Esophagus muscularis mucosa (tissue), 4 donors: ENCODE measurements at regions not wholly inside any gene's neighbourhood (a gene's known extent, or its start where the extent isn't known, plus 50 kb on each side); places are given as distances from the start of the nearest gene placed in this dataset.

ENCODE experiments used
- DNase-seq: peaks from one replicate; pipeline ENCODE4 v3.0.0-alpha.2; 2017; ENCODE audit errors: extremely low spot score
- H3K27ac ChIP-seq, 4 donors: fragments of 200-600 bp; sonication (generic); replicated peaks in 1 of 4; 1 replicate in 3 of 4; 2 replicates in 1 of 4; pipeline ENCODE4 v1.5.1; 2016 to 2019; ENCODE audit warnings: mild to moderate bottlenecking in 1 of 4
- H3K27me3 ChIP-seq, 4 donors: fragments of 200-600 bp; sonication (generic); one replicate each; pipeline versions ENCODE4 v1.5.1 to v1.6.0; 2016 to 2019
- H3K36me3 ChIP-seq, 4 donors: fragments of 200-600 bp; sonication (generic); one replicate each; pipeline ENCODE4 v1.5.1; 2016 to 2019
- H3K4me1 ChIP-seq, 4 donors: fragments of 200-600 bp; sonication (generic); one replicate each; pipeline ENCODE4 v1.5.1; 2016 to 2019
- H3K4me3 ChIP-seq, 4 donors: fragments of 200-600 bp; sonication (generic); 1 replicate in 2 of 4; 2 replicates in 2 of 4; pipeline ENCODE4 v1.5.1; 2016 to 2019; ENCODE audit warnings: mild to moderate bottlenecking in 4 of 4, moderate library complexity in 1 of 4
- H3K9me3 ChIP-seq, 4 donors: fragments of 200-600 bp; sonication (generic); 1 replicate in 3 of 4; 2 replicates in 1 of 4; pipeline ENCODE4 v1.5.1; 2016 to 2019
- EP300 ChIP-seq: sonication (generic); formaldehyde crosslinking; IDR thresholded peaks from one replicate; pipeline ENCODE4 v1.6.1; 2017; ENCODE audit warnings: antibody characterized with exemption
- POLR2A ChIP-seq: fragments of 450-650 bp; IDR thresholded peaks from one replicate; pipeline ENCODE4 v1.6.1; 2017; ENCODE audit warnings: antibody characterized with exemption, moderate library complexity, mild to moderate bottlenecking, low read depth
- POLR2AphosphoS5 ChIP-seq, 2 donors: sonication (generic); formaldehyde crosslinking; IDR thresholded peaks; one replicate each; pipeline ENCODE4 v1.6.1; 2017; ENCODE audit warnings: antibody characterized with exemption in 2 of 2
- WGBS: methylation state at CpG from one replicate; pipeline ENCODE4 v1.1.5; 2018; 5-methylcytosine and 5-hydroxymethylcytosine counted together
- intact Hi-C: fragments of 100-400 bp; cut with DNase I; formaldehyde crosslinking; loops from one replicate; pipeline ENCODE4 v1.15.1; 2023
- TF ChIP-seq, protein P1 (sequence below), 3 experiments: fragments of 200-600 bp in 2 of 3; fragments of 450-650 bp in 1 of 3; sonication (generic) in 2 of 3; IDR thresholded peaks; one replicate each; pipeline ENCODE4 v1.5.1; 2017 to 2019; ENCODE audit warnings: antibody characterized with exemption in 3 of 3, mild to moderate bottlenecking in 2 of 3, moderate library complexity in 1 of 3

DNA sequence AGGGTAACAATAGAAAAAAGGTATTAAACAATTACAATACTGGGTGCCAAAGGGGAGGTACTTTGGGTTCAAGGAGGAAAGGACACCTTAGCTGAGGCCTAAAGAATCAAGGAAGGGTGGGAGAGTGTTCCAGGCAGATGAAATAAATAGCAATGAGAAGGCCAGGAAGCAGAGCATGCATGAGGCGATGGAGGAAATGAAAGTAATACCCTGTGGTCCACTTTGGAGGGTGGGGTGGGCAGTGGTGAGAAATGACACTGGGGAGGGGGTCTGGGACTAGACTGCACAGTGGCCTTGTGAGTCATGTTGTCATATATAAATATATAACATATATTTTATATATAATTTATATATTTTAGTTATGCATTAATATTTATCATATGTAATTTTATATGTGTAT is 55.9 kb downstream of the BHLHE40 start:
- Histone ChIP-seq H3K36me3 (no peaks in the 10 kb centered on the region), H3K4me3 (no peak overlapping the region), H3K27ac (no peak overlapping the region), H3K9me3 (no peaks in the 10 kb centered on the region), H3K4me1 (no peaks in the 10 kb centered on the region), H3K27me3 (no peaks in the 10 kb centered on the region)
- DNase-seq: no peak
- intact Hi-C loops: no loop called here
- TF ChIP-seq POLR2AphosphoS5 (IDR thresholded peaks at IDR 0.05): no peak
- TF ChIP-seq, protein P1, sequence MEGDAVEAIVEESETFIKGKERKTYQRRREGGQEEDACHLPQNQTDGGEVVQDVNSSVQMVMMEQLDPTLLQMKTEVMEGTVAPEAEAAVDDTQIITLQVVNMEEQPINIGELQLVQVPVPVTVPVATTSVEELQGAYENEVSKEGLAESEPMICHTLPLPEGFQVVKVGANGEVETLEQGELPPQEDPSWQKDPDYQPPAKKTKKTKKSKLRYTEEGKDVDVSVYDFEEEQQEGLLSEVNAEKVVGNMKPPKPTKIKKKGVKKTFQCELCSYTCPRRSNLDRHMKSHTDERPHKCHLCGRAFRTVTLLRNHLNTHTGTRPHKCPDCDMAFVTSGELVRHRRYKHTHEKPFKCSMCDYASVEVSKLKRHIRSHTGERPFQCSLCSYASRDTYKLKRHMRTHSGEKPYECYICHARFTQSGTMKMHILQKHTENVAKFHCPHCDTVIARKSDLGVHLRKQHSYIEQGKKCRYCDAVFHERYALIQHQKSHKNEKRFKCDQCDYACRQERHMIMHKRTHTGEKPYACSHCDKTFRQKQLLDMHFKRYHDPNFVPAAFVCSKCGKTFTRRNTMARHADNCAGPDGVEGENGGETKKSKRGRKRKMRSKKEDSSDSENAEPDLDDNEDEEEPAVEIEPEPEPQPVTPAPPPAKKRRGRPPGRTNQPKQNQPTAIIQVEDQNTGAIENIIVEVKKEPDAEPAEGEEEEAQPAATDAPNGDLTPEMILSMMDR (IDR thresholded peaks at IDR 0.05): no peak
- no peak for TF ChIP-seq EP300
- TF ChIP-seq POLR2A: no peak
- WGBS: 83% methylated on average over 1 of the region's 1 CpG

DNA sequence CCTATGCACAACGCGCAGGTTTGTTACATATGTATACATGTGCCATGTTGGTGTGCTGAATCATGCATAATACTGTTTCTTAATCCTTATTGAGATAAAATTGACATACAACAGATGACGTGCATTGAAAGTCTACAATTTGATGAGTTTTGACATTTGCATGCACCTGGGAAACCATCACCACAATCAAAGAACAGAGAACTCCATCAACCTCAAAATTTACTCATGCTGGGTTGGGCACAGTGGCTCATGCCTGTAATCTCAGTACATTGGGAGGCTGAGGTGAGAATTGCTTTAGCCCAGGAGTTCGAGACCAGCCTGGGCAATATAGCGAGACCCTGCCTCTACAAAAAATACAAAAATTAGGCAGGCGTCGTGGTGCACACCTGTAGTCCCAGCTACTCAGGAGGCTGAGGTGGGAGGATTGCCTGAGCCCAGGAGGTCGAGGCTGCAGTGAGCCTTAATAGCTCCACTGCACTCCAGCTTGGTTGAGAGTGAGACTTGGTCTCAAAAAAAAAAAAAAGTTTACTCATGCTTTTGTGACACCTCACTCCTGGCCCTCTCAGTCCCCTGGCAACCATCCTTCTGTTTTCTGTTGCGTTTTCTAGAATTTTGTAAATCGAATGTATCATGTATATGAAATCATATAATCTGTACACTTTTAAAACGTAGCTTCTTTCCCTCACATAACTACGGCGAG is 56.6 kb downstream of the BHLHE40 start:
- TF ChIP-seq POLR2AphosphoS5 (IDR thresholded peaks at IDR 0.05): no peak
- TF ChIP-seq POLR2A: no peak
- TF ChIP-seq, protein P1 (IDR thresholded peaks at IDR 0.05): no peak
- no peak for TF ChIP-seq EP300
- H3K9me3 ChIP-seq: no peaks in the 10 kb centered on the region
- no peaks in the 10 kb centered on the region for H3K36me3 ChIP-seq
- no peaks in the 10 kb centered on the region for H3K4me1 ChIP-seq
- H3K4me3 ChIP-seq: no peak overlapping the region
- DNase-seq: no peak
- WGBS: 89% methylated on average over 13 of the region's 13 CpGs
- intact Hi-C loops: no loop called here
- no peak overlapping the region for H3K27ac ChIP-seq
- no peaks in the 10 kb centered on the region for H3K27me3 ChIP-seq

- TF ChIP-seq POLR2AphosphoS5 (IDR thresholded peaks at IDR 0.05) (no peak), POLR2A (no peak), EP300 (no peak)
- TF ChIP-seq, protein P1 (IDR thresholded peaks at IDR 0.05): no peak
- no peaks in the 10 kb centered on the region for H3K36me3 ChIP-seq
- H3K27ac ChIP-seq: no peak overlapping the region
- intact Hi-C loops: no loop called here
- no peak for DNase-seq
- WGBS: 81% methylated on average over 2 of the region's 2 CpGs
- no peaks in the 10 kb centered on the region for H3K4me1 ChIP-seq
- no peaks in the 10 kb centered on the region for H3K9me3 ChIP-seq
- no peak overlapping the region for H3K4me3 ChIP-seq
- no peaks in the 10 kb centered on the region for H3K27me3 ChIP-seq
Measured at GRCh38 chr3:5036392-5036766, 57.1 kb downstream of the BHLHE40 start.

GRCh38 chr3:5036858-5037257 is 57.6 kb downstream of the BHLHE40 start:
- Histone ChIP-seq H3K36me3 (no peaks in the 10 kb centered on the region), H3K27me3 (no peaks in the 10 kb centered on the region), H3K9me3 (no peaks in the 10 kb centered on the region), H3K4me3 (no peak overlapping the region), H3K4me1 (no peaks in the 10 kb centered on the region), H3K27ac (no peak overlapping the region)
- DNase-seq: no peak
- intact Hi-C loops: no loop called here
- WGBS: 85% methylated on average over 5 of the region's 5 CpGs
- TF ChIP-seq POLR2AphosphoS5 (IDR thresholded peaks at IDR 0.05) (no peak), POLR2A (no peak), EP300 (no peak)
- TF ChIP-seq, protein P1 (IDR thresholded peaks at IDR 0.05): no peak

- no peaks in the 10 kb centered on the region for H3K9me3 ChIP-seq
- H3K4me3 ChIP-seq: no peak overlapping the region
- DNase-seq: no peak
- TF ChIP-seq, protein P1 (IDR thresholded peaks at IDR 0.05): no peak
- TF ChIP-seq POLR2AphosphoS5 (IDR thresholded peaks at IDR 0.05) (no peak), POLR2A (no peak), EP300 (no peak)
- H3K27me3 ChIP-seq: no peaks in the 10 kb centered on the region
- H3K27ac ChIP-seq: no peak overlapping the region
- H3K4me1 ChIP-seq: no peaks in the 10 kb centered on the region
- WGBS: 95% methylated on average over 2 of the region's 2 CpGs
- intact Hi-C loops: no loop called here
- H3K36me3 ChIP-seq: no peaks in the 10 kb centered on the region
Measured at GRCh38 chr3:5039585-5039984, 60.3 kb downstream of the BHLHE40 start.
